DMS114 treated with DMSO at 0.1 percent for 48 hours (cell line): ENCODE measurements at regions not wholly inside any gene's neighbourhood (a gene's known extent, or its start where the extent isn't known, plus 50 kb on each side); places are given as distances from the start of the nearest gene placed in this dataset.
"Not testable (repeated sequence)": the region's sequence is repeated elsewhere in the genome, so short reads cannot be mapped to it uniquely, and the experiment has no call there.

Experiments used
- DNase-seq: peaks from one replicate; lab custom pipeline; 2025; ENCODE audit not compliant: unreplicated experiment; lab: John Stamatoyannopoulos, UW

GRCh38 chr1:213457186-213457585 lies 406.1 kb downstream of the RPS6KC1 start:
- DNase-seq, result no peak

GRCh38 chr1:213457733-213458132 lies 406.7 kb downstream of the RPS6KC1 start:
- no peak for DNase-seq

- DNase-seq, result not testable (repeated sequence)
Observed at GRCh38 chr1:213462374-213462773, 411.3 kb downstream of the RPS6KC1 start.

GRCh38 chr1:213464786-213465460 lies 413.9 kb downstream of the RPS6KC1 start:
- no peak for DNase-seq

GRCh38 chr1:213466541-213466940 lies 415.5 kb downstream of the RPS6KC1 start:
- no peak for DNase-seq

- DNase-seq, result no peak
Observed at GRCh38 chr1:213474054-213474453, 423.0 kb downstream of the RPS6KC1 start.

- no peak for DNase-seq
Observed at GRCh38 chr1:213481395-213481794, 430.4 kb downstream of the RPS6KC1 start.

GRCh38 chr1:213484333-213484732 lies 433.3 kb downstream of the RPS6KC1 start:
- DNase-seq, result no peak

- no peak for DNase-seq
Observed at GRCh38 chr1:213484758-213485157, 433.7 kb downstream of the RPS6KC1 start.

- DNase-seq, result no peak
Observed at GRCh38 chr1:213486488-213486887, 435.4 kb downstream of the RPS6KC1 start.

- DNase-seq, result no peak
Observed at GRCh38 chr1:213491468-213491867, 440.4 kb downstream of the RPS6KC1 start.

GRCh38 chr1:213492161-213493041 lies 441.4 kb downstream of the RPS6KC1 start:
- no peak for DNase-seq

- no peak for DNase-seq
Observed at GRCh38 chr1:213499444-213499843, 448.4 kb downstream of the RPS6KC1 start.

- no peak for DNase-seq
Observed at GRCh38 chr1:213507472-213508223, 456.6 kb downstream of the RPS6KC1 start.

- DNase-seq, result no peak
Observed at GRCh38 chr1:213511173-213511572, 460.1 kb downstream of the RPS6KC1 start.

GRCh38 chr1:213512316-213512715 lies 461.3 kb downstream of the RPS6KC1 start:
- DNase-seq, result no peak

- DNase-seq, result no peak
Observed at GRCh38 chr1:213513006-213513405, 462.0 kb downstream of the RPS6KC1 start.

- DNase-seq, result not testable (repeated sequence)
Observed at GRCh38 chr1:213514408-213515179, 463.6 kb downstream of the RPS6KC1 start.

- DNase-seq, result no peak
Observed at GRCh38 chr1:213519098-213519497, 468.1 kb downstream of the RPS6KC1 start.

GRCh38 chr1:213521206-213521605 lies 466.6 kb upstream of the PROX1 start:
- no peak for DNase-seq
